ENCODE measurements at regions not wholly inside any gene's neighbourhood (a gene's known extent, or its start where the extent isn't known, plus 50 kb on each side); places are given as distances from the start of the nearest gene placed in this dataset.

GRCh38 chr15:94177112-94177511 is 54.2 kb upstream of the MCTP2 start:
- no peak for DNase-seq

- DNase-seq, result no peak
These were observed 55.9 kb upstream of the MCTP2 start for GRCh38 chr15:94175420-94175819.

GRCh38 chr15:94174399-94174802 is 57.0 kb upstream of the MCTP2 start:
- no peak for DNase-seq

- no peak for DNase-seq
These were observed 63.1 kb upstream of the MCTP2 start for GRCh38 chr15:94168250-94168649.

- DNase-seq, result no peak
These were observed 66.4 kb upstream of the MCTP2 start for GRCh38 chr15:94164971-94165370.

GRCh38 chr15:94164202-94164807 is 67.1 kb upstream of the MCTP2 start:
- DNase-seq, result peak; percentile 31 to 40

GRCh38 chr15:94162939-94163338 is 68.4 kb upstream of the MCTP2 start:
- no peak for DNase-seq

GRCh38 chr15:94154255-94154654 is 77.1 kb upstream of the MCTP2 start:
- no peak for DNase-seq

- DNase-seq, result no peak
These were observed 86.3 kb upstream of the MCTP2 start for GRCh38 chr15:94145046-94145445.

- no peak for DNase-seq
These were observed 89.6 kb upstream of the MCTP2 start for GRCh38 chr15:94141802-94142201.

- DNase-seq, result no peak
These were observed 95.7 kb upstream of the MCTP2 start for GRCh38 chr15:94135486-94136147.

GRCh38 chr15:94131875-94132274 is 99.5 kb upstream of the MCTP2 start:
- no peak for DNase-seq

- DNase-seq, result no peak
These were observed 100.9 kb upstream of the MCTP2 start for GRCh38 chr15:94130504-94130903.

- no peak for DNase-seq
These were observed 104.4 kb upstream of the MCTP2 start for GRCh38 chr15:94127006-94127405.

GRCh38 chr15:94125698-94126097 is 105.7 kb upstream of the MCTP2 start:
- no peak for DNase-seq

- no peak for DNase-seq
These were observed 106.2 kb upstream of the MCTP2 start for GRCh38 chr15:94125156-94125555.

GRCh38 chr15:94122516-94122915 is 108.8 kb upstream of the MCTP2 start:
- no peak for DNase-seq

GRCh38 chr15:94119923-94120775 is 111.2 kb upstream of the MCTP2 start:
- DNase-seq, result peak; percentile 1 to 9

- no peak for DNase-seq
These were observed 112.0 kb upstream of the MCTP2 start for GRCh38 chr15:94119298-94119811.

GRCh38 chr15:94110476-94111130 is 120.8 kb upstream of the MCTP2 start:
- DNase-seq, result no peak

GRCh38 chr15:94107652-94108051 is 123.7 kb upstream of the MCTP2 start:
- no peak for DNase-seq

- no peak for DNase-seq
These were observed 125.6 kb upstream of the MCTP2 start for GRCh38 chr15:94105760-94106159.

- DNase-seq, result no peak
These were observed 130.5 kb upstream of the MCTP2 start for GRCh38 chr15:94100863-94101262.
